HCT116 (cell line): ENCODE measurements at regions not wholly inside any gene's neighbourhood (a gene's known extent, or its start where the extent isn't known, plus 50 kb on each side); places are given as distances from the start of the nearest gene placed in this dataset.

Experiments
- ATAC-seq: fragments of 200-7000 bp; cut with Tn5 transposase; 2 replicates; pipeline ENCODE4 v1.9.1; 2020; ENCODE audit warnings: mild to moderate bottlenecking, moderate library complexity
- BruUV-seq: library from RNA; stranded (reverse); fragments of 400-500 nt; replicated peaks from 2 replicates; lab custom pipeline; 2021; lab: Mats Ljungman, UMichigan
- CTCF ChIA-PET: fragments of 300-600 bp; sonication (Branson Sonifier 250); formaldehyde crosslinking; loops from one replicate; lab custom pipeline; 2021; ENCODE audit warnings: antibody characterized with exemption; lab: Charles Lee
- POLR2A ChIA-PET: fragments of 300-600, 350-600 bp; sonication (Branson Sonifier 250); formaldehyde crosslinking; loops from one replicate; lab custom pipeline; 2021; ENCODE audit warnings: antibody characterized with exemption; lab: Charles Lee
- RAD21 ChIA-PET, 2 experiments: fragments of 300-600 bp; sonication (Branson Sonifier 250); formaldehyde crosslinking; loops; one replicate each; lab custom pipeline; 2023; ENCODE audit warnings: low total read pairs in 2 of 2; ENCODE audit not compliant: uncharacterized antibody in 2 of 2, unreplicated experiment in 2 of 2, low non-redundant PET in 1 of 2; lab: Charles Lee
- DNase-seq: peaks from one replicate; pipeline ENCODE4 v3.0.0-alpha.2; 2010; ENCODE audit warnings: low read depth, low spot score
- H2AFZ ChIP-seq: fragments of 200-600 bp; shearing (Covaris generic), sonication (generic); 2 replicates; pipeline ENCODE4 v1.6.1; 2017; ENCODE audit warnings: low read depth, mixed run types, mixed read lengths, antibody characterized with exemption, low read length; ENCODE audit not compliant: poor library complexity, severe bottlenecking
- H3K27ac ChIP-seq: 2 replicates; pipeline ENCODE4 v1.5.1; 2012; ENCODE audit warnings: low read depth, low read length
- H3K27me3 ChIP-seq: fragments of 200-600 bp; sonication (generic); 2 replicates; pipeline ENCODE4 v1.6.1; 2016; ENCODE audit warnings: mixed run types, low read length, mixed read lengths; ENCODE audit not compliant: insufficient read depth
- H3K36me3 ChIP-seq, 2 experiments: fragments of 200-500 bp in 1 of 2; fragments of 200-600 bp in 1 of 2; sonication (Bioruptor generic) in 1 of 2; sonication (generic) in 1 of 2; 2 replicates each; pipeline versions ENCODE4 v1.5.1 to v1.6.1; 2014 to 2016; ENCODE audit warnings: low read length in 2 of 2, inconsistent platforms in 1 of 2, mixed read lengths in 1 of 2, mixed run types in 1 of 2; ENCODE audit not compliant: insufficient read depth in 2 of 2, control insufficient read depth in 1 of 2
- H3K4me1 ChIP-seq, 2 experiments: fragments of 200-600 bp in 1 of 2; sonication (generic) in 1 of 2; 2 replicates each; pipeline versions ENCODE4 v1.5.1 to v1.6.1; 2012 to 2017; ENCODE audit warnings: low read length in 2 of 2, inconsistent platforms in 1 of 2, mild to moderate bottlenecking in 1 of 2, mixed read lengths in 1 of 2, mixed run types in 1 of 2, moderate library complexity in 1 of 2; ENCODE audit not compliant: insufficient read depth in 2 of 2, control insufficient read depth in 1 of 2
- H3K4me2 ChIP-seq: fragments of 200-600 bp; sonication (generic); 2 replicates; pipeline ENCODE4 v1.6.1; 2017; ENCODE audit warnings: mixed run types, low read length, mixed read lengths
- H3K4me3 ChIP-seq, 2 experiments: fragments of 200-600 bp in 1 of 2; sonication (generic) in 1 of 2; replicated peaks in 1 of 2; 2 replicates each; pipeline ENCODE4 v1.5.1; 2011 to 2016; ENCODE audit warnings: low read length in 2 of 2, control low read depth in 1 of 2, low read depth in 1 of 2, mild to moderate bottlenecking in 1 of 2, mixed read lengths in 1 of 2, mixed run types in 1 of 2
- H3K79me2 ChIP-seq: fragments of 200-600 bp; sonication (generic); 2 replicates; pipeline ENCODE4 v1.6.1; 2017; ENCODE audit warnings: mild to moderate bottlenecking, mixed run types, low read length, moderate library complexity, mixed read lengths; ENCODE audit not compliant: insufficient read depth
- H3K9ac ChIP-seq: fragments of 200-600 bp; sonication (generic); 2 replicates; pipeline ENCODE4 v1.6.1; 2016; ENCODE audit warnings: low read length, mixed read lengths
- H3K9me2 ChIP-seq: fragments of 200-600 bp; sonication (generic), shearing (Covaris generic); 2 replicates; pipeline ENCODE4 v1.6.1; 2017; ENCODE audit warnings: mixed run types, mild to moderate bottlenecking, moderate library complexity; ENCODE audit not compliant: insufficient read depth
- H3K9me3 ChIP-seq, 2 experiments: fragments of 200-500 bp in 1 of 2; fragments of 200-600 bp in 1 of 2; sonication (Bioruptor generic) in 1 of 2; sonication (generic) in 1 of 2; 2 replicates each; pipeline ENCODE4 v1.6.1; 2014 to 2017; ENCODE audit warnings: low read length in 2 of 2, mixed read lengths in 2 of 2, inconsistent platforms in 1 of 2, low read depth in 1 of 2, mild to moderate bottlenecking in 1 of 2, mixed run types in 1 of 2, moderate library complexity in 1 of 2; ENCODE audit not compliant: control insufficient read depth in 1 of 2, insufficient read depth in 1 of 2
- H4K20me1 ChIP-seq: fragments of 200-600 bp; sonication (generic), shearing (Covaris generic); 2 replicates; pipeline ENCODE4 v1.6.1; 2017; ENCODE audit warnings: mixed run types, mild to moderate bottlenecking, moderate library complexity; ENCODE audit not compliant: insufficient read depth
- ATF3 ChIP-seq: IDR thresholded peaks from 2 replicates; pipeline ENCODE4 v1.6.1; 2012
- CBX3 ChIP-seq: IDR thresholded peaks from 2 replicates; pipeline ENCODE4 v1.6.1; 2012; ENCODE audit warnings: low read depth
- CTCF ChIP-seq, 3 experiments: fragments of 200-600 bp in 1 of 3; sonication (generic) in 1 of 3; IDR thresholded peaks in 2 of 3; conservative IDR thresholded peaks in 1 of 3; 2 replicates each; pipeline ENCODE4 v1.5.1; 2012 to 2017; ENCODE audit warnings: low read depth in 2 of 3, low read length in 2 of 3, antibody characterized with exemption in 1 of 3, borderline replicate concordance in 1 of 3, control low read depth in 1 of 3, mild to moderate bottlenecking in 1 of 3, mixed read lengths in 1 of 3, mixed run types in 1 of 3, moderate library complexity in 1 of 3; ENCODE audit not compliant: insufficient read depth in 1 of 3
- ELF1 ChIP-seq: IDR thresholded peaks from 2 replicates; pipeline ENCODE4 v1.6.1; 2012; ENCODE audit warnings: low read depth, borderline replicate concordance
- EZH2 ChIP-seq: fragments of 200-600 bp; sonication (generic); IDR thresholded peaks from 2 replicates; pipeline ENCODE4 v1.6.1; 2017; ENCODE audit warnings: antibody characterized with exemption, mixed run types
- EZH2phosphoT487 ChIP-seq: fragments of 200-600 bp; IDR thresholded peaks from 2 replicates; pipeline ENCODE4 v1.6.1; 2018; ENCODE audit warnings: antibody characterized with exemption, borderline replicate concordance
- JUND ChIP-seq: IDR thresholded peaks from 2 replicates; pipeline ENCODE4 v1.6.1; 2012
- POLR2A ChIP-seq: IDR thresholded peaks from 2 replicates; pipeline ENCODE4 v1.7.0; 2011; ENCODE audit warnings: borderline replicate concordance; ENCODE audit not compliant: insufficient read depth, insufficient read length; ENCODE audit errors: extremely low read depth
- SIN3A ChIP-seq: IDR thresholded peaks from 2 replicates; pipeline ENCODE4 v1.6.1; 2012; ENCODE audit warnings: low read depth
- SP1 ChIP-seq: IDR thresholded peaks from 2 replicates; pipeline ENCODE4 v1.6.1; 2012; ENCODE audit warnings: low read depth
- YY1 ChIP-seq: IDR thresholded peaks from 2 replicates; pipeline ENCODE4 v1.6.1; 2011; ENCODE audit warnings: low read length, low read depth, moderate library complexity, mild to moderate bottlenecking; ENCODE audit not compliant: insufficient replicate concordance; ENCODE audit errors: extremely low read depth
- ZFX ChIP-seq: fragments of 450-650 bp; IDR thresholded peaks from 2 replicates; pipeline ENCODE4 v1.6.1; 2017
- ZNF274 ChIP-seq: fragments of 200-500 bp; sonication (Bioruptor generic); IDR thresholded peaks from 2 replicates; pipeline ENCODE4 v1.6.1; 2014; ENCODE audit warnings: mild to moderate bottlenecking, low read depth, low read length, inconsistent platforms
- intact Hi-C: fragments of 100-400 bp; cut with micrococcal nuclease; formaldehyde crosslinking; loops from 2 replicates; pipeline ENCODE4 v1.10.0; 2022

DNA sequence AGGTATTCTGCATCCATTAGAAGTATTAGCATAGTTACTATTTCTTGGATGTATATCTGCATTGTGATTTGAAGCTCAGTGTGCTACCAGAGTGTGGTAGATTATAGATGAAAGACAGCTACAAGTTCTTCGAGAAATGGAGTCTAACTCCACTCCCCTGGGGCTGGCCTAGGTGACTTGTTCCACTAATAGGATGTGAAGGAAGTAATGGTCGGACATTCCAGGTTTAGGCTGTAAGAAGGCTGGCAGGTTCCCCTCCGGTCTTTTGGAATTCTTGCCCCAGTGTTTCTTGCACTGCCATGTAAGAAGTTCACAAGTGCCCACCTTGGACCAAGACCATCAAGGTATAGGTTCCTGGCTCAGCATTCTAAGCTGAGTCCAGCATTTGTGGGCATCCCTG is 236.4 kb downstream of the FLRT2 start:
- no peak overlapping the region for H3K4me2 ChIP-seq
- ATAC-seq (no peak), DNase-seq (no peak)
- no peaks in the 10 kb centered on the region for H3K4me1 ChIP-seq
- no TSS peak for BruUV-seq
- H3K27ac ChIP-seq, result no peak overlapping the region
- H3K9ac ChIP-seq, result no peak overlapping the region
- TF ChIP-seq SIN3A (no peak), ZNF274 (no peak), YY1 (no peak), POLR2A (no peak)
- H3K4me3 ChIP-seq, result no peak overlapping the region
- H3K9me3 ChIP-seq, result peaks cover 4 to 36% of the 10 kb centered on the region in 2 experiments; a peak in 2 of 4 replicates
- no peak overlapping the region for H2AFZ ChIP-seq
- no peaks in the 10 kb centered on the region for H3K27me3 ChIP-seq
- ChIA-PET RAD21 (no interaction called here), POLR2A (no interaction called here), CTCF (no interaction called here)
- no peaks in the 10 kb centered on the region for H4K20me1 ChIP-seq
- H3K79me2 ChIP-seq, result no peaks in the 10 kb centered on the region
- intact Hi-C loops, result no loop called here
- H3K36me3 ChIP-seq, result no peaks in the 10 kb centered on the region
- no peaks in the 10 kb centered on the region for H3K9me2 ChIP-seq

- intact Hi-C loops, result no loop called here
- POLR2A ChIA-PET, result no interaction called here
- TF ChIP-seq ATF3 (no peak), ELF1 (no peak), CTCF (IDR thresholded peaks at IDR 0.05 in 2 of 3, conservative IDR thresholded peaks at IDR 0.05 in 1 of 3; ENCODE audit: borderline replicate concordance in 1 of 3, insufficient read depth in 1 of 3, low read depth in 2 of 3, low read length in 2 of 3) (no peak), ZFX (no peak), POLR2A (no peak), JUND (no peak), EZH2phosphoT487 (no peak), EZH2 (no peak), ZNF274 (no peak), SP1 (no peak), CBX3 (no peak), YY1 (no peak)
These were observed 234.9 kb downstream of the FLRT2 start for GRCh38 chr14:85764822-85765221.

More at GRCh38 chr14:85764822-85765221, 234.9 kb downstream of the FLRT2 start:
- Histone ChIP-seq H3K4me2 (no peak overlapping the region), H3K9me3 (peaks cover 9 to 29% of the 10 kb centered on the region in 2 experiments; a peak in 2 of 4 replicates), H3K9me2 (no peaks in the 10 kb centered on the region), H3K79me2 (no peaks in the 10 kb centered on the region), H3K9ac (no peak overlapping the region), H3K4me1 (no peaks in the 10 kb centered on the region), H3K4me3 (no peak overlapping the region), H2AFZ (no peak overlapping the region), H3K36me3 (no peaks in the 10 kb centered on the region), H3K27ac (no peak overlapping the region), H4K20me1 (no peaks in the 10 kb centered on the region), H3K27me3 (no peaks in the 10 kb centered on the region)
- DNase-seq (no peak), ATAC-seq (no peak)
- ChIA-PET RAD21 (no interaction called here), CTCF (no interaction called here)
- no TSS peak for BruUV-seq
